ENCODE measurements at regions not wholly inside any gene's neighbourhood (a gene's known extent, or its start where the extent isn't known, plus 50 kb on each side); places are given as distances from the start of the nearest gene placed in this dataset.

DNA sequence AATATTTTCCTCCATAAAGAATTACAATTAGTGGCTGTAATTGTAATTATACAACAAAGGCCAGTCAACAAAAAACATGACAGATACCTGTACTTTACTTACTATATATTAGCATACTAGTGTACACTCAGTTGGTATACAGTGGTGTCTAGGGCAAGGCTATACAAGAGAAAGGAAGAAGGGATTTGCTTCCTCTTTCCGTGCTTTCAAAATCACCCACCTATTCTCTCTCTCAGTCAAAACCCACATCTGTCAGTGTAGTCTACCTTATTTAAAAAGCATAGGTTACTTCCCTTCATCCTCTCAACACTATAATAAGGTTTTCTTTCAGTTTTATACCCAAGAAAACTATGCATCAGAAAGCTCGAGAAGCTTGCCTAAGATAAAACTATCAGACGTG lies 355.8 kb upstream of the NR5A2 start:
- no peak for DNase-seq

DNA sequence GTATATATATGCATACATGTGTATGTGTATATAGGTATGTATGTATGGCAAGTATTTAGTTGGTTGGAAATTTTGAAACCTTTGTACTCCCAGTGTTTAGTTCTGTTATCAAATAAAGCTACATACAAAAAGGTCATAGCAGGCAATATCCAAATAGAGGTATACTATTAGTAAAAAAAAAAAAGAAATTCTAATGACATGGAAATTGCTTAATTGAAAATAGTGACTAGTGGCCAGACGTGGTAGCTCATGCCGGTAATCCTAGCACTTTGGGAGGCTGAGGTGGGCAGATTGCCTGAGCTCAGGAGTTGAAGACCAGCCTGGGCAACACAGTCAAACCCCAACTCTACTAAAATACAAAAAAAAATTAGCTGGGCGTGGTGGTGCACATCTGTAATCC lies 351.6 kb upstream of the NR5A2 start:
- DNase-seq, result no peak

DNA sequence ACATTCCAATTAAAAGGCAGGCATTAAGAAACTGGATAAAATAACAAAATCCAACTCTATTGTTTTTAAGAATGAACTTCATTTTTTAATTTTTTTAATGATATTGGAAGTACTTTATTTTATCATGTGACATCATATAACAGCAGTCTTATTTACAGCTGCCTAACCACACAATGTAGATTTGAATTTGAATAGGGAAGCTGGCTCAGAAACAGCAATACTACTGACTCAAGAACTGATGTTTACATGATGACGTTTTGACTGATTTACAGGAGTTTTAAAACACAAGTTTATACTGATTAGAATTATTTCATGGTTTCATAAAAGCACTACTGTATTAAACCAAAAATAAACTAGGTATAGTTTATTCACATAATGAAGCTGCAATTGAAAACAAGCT lies 348.7 kb upstream of the NR5A2 start:
- no peak for DNase-seq

DNA sequence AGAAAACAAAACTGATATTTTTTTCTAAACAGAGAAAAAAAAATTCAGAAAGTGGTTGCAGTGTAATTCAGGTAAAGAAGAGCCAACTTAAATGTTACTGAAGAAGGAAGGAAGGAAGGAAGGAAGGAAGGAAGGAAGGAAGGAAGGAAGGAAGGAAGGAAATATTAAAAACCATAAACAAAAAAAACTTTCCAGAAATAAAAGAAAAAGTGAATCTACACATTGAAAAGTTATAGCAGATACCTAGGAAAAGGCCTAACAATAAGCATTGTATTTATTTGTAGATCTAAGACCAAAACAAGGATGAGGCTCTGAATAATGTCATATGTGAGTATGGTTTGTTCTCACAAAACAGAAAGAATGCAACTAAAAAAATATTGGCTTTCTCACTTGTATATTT lies 345.4 kb upstream of the NR5A2 start:
- no peak for DNase-seq

DNA sequence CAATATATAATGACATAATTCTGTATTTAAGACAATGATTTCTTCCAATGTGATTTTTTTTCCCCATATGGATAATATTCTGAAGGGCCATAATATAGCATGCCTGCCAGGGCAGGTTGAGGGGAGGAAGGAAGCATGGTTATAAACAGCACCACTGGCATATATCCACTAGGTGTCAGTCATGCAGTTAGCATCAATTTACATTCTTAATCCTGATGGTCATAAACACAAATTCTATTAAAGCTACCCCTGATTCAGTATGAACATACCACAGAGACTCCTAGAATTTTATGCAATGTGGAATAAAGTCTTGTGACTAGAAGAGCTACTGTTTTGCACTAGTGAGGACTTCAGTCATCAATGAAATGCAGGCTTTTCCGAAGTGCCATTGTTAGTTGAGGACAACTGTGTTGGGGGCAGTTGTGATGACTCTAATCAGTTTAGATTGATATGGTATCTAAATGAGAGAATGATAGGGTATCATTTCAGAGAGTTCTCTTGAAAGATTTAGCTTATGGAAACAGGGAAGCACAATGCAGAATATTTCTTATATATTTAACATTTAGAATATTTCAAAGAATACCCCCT lies 342.7 kb upstream of the NR5A2 start:
- peak; percentile 66 to 86 for DNase-seq

DNA sequence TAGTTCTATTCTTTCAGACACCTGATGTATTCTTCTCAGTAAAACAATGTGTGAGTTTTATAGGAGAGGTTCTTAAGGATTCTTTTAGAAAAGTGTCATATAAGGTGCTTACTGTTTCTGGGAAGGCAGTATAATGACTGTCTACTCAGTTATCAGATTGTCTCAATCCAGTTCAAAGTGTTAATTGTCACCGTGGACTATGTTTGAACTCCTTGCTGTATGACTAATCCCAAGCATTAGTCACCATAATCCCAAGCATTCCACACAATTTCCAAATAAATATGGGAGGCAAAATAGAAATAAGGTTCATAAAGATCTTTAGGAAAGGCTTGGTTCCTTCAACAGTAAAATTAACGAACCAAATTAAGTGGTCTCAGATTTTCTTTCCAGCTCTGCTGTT lies 342.1 kb upstream of the NR5A2 start:
- DNase-seq, result no peak

- DNase-seq, result no peak
Observed at GRCh38 chr1:199687321-199687720, 340.2 kb upstream of the NR5A2 start.

- no peak for DNase-seq
Observed at GRCh38 chr1:199688133-199688676, 339.3 kb upstream of the NR5A2 start.

- DNase-seq, result no peak
Observed at GRCh38 chr1:199688774-199689173, 338.7 kb upstream of the NR5A2 start.

- DNase-seq, result peak; percentile 16 to 17
Observed at GRCh38 chr1:199690496-199690895, 337.0 kb upstream of the NR5A2 start.

GRCh38 chr1:199691540-199691939 lies 336.0 kb upstream of the NR5A2 start:
- DNase-seq, result peak; percentile 85 to 87

DNA sequence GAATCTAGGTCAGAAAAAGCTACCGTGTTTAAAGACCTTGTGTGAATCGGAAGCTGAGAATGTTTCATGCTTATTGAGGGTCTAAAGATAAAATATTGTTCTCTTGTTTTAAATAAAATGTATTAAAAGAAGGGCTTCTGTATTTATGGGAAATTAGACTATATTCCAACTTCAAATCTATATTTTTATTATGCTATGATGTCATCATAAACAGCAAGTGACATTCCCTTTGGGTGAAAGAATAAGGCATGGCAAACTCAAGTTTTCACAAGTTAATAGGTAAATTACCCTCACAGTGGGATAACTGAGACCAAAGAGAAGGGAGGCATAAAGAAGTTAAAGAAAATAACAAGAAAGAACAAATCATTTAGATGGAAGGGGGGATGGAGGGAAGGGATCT lies 333.8 kb upstream of the NR5A2 start:
- no peak for DNase-seq

DNA sequence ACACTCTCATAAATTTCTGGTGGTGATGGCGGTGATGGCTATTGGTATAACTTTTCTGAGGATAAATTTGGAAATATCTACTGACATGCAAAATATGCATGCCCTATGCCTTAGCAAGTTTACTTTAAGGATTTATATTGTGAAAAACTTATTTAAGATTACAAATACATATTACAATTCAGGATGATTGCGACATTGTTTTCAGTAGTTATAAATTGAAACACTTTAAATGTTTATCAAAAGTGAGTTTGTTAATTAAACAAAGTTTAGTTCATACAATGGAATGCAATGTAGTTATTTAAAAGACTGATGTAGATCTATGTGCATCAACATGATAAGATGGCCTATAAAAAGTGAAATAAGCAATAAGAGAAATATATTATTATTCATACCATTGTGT lies 331.3 kb upstream of the NR5A2 start:
- DNase-seq, result no peak

- peak in 1 of 2 experiments; percentile 8 for DNase-seq
Observed at GRCh38 chr1:199698222-199698621, 329.3 kb upstream of the NR5A2 start.

DNA sequence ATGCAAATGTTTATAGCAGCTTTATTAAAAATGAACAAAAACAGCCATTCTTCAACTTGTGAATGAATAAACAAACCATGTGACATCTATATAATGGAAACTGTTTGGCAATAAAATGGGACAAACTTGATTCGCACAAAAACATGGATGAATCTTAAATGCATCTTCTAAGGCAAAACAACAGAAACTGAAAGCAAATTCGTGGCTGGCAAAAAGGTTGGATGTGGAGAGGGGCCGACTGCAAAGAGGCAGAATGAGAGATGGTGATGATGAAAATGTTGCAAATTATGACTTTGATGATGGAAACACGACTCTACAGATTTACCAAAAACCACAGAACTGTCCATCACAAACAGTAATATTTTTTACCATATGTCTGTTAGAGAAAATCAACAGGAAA lies 327.0 kb upstream of the NR5A2 start:
- no peak for DNase-seq

DNA sequence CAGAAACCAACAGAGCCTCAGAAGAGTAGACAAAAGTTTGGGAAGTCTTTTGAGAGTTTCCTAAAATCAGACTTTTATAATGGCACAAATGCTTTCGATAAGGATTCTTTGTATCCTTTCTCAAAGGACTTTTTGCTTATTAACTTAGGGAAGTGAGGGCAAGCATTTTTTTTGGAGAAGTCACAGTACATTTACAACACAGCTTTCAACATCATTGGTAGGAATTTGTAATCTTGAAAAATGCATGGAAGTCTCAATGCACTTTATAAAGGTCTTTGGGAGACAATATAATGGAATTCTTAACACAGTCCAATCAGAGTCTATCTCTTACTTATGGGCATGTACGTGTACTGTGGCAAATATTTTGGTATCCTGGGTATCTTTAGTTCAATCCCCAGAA lies 325.8 kb upstream of the NR5A2 start:
- DNase-seq, result no peak

DNA sequence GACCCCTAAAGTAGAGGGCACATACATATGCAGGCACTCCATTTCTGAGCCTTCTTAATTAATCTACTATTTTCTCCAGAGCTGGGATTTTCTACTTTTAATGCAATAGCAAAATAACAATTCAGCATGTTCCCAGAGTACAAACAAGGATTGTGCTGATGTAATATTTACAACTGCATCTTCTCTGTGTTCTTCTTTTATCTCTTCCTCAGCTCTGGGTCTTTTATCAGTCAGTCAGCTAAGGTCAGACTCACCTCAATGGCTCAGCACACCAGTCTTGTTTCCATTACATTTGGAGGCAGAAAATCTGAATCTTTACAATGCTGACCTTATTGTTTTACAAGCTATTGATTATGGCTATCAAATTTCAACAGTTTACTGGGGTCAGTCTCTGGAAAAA lies 323.3 kb upstream of the NR5A2 start:
- no peak for DNase-seq

DNA sequence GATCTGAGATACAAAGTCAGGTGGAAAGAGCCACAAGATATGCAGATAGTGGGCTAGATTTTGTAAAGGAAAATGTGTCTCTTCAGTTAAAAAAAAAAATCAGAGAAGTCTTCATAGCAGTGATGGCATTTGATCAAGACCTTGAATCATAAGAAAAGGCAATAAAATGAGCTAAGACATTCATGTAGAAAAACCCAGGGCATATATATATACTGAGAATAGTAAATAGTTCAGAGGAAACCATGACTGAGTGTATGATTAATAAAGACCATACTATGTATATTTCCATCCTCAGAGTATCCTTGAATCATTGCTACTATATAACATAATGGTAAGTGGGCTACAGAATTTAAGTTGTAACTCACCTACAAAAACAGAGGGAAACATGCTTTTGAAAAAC lies 321.7 kb upstream of the NR5A2 start:
- no peak for DNase-seq

GRCh38 chr1:199706826-199707606 lies 320.5 kb upstream of the NR5A2 start:
- DNase-seq, result no peak

DNA sequence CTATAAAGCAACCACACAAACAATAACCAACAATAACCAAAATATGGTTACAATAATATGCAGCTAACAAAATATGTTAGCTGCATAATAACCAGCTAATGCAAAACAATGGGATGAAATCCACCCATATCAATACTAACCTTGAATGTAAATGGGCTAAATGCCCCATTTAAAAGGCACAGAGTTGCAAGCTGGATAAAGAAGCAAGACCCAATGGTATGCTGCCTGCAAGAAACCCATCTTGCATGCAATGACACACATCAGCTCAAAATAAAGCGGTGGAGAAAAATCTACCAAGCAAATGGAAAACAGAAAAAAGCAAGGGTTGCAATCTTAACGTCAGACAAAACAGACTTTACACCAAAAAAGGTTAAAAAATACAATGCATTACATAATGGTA lies 316.5 kb upstream of the NR5A2 start:
- DNase-seq, result no peak

DNA sequence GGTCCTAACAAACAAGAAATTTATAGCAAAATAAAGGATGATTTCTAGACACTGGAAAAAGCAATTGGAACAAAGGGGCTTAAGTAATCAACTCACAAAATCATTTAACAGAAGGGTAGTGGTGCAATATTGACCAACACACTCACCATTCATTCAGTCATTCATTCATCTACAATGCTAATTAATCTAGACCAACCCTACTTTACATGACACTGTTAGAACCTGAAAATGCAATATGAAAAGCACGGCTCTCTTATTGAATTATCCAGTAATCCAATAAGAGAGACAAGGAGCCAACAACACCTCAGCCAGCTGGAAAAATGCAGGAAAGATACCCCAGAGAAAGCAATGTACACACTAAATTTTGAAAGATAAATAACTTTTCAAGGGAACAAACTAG lies 310.8 kb upstream of the NR5A2 start:
- DNase-seq, result no peak

GRCh38 chr1:199719156-199719842 lies 308.2 kb upstream of the NR5A2 start:
- DNase-seq, result no peak

- no peak for DNase-seq
Observed at GRCh38 chr1:199720496-199720895, 307.0 kb upstream of the NR5A2 start.

DNA sequence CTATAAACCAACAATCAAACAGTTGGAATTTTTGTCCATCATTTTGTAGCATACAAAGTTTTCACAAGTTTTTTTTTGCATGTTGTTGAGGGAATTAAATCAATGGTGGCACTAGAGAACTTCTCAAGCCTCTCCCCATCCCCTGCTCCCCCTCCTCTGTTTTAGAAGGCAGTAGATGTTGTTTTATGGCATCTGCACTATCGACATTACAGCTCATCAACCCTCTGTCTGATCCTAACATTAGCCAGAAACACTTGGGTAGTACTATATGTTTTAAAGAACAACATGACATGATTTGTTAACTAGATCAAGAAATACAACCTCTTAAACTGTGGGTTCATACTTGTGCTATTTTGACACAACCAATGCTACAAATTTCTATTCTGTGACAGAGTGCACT lies 306.5 kb upstream of the NR5A2 start:
- no peak for DNase-seq

Measured in Kasumi-1 (cell line).